HFFc6 (cell line): ENCODE measurements at regions not wholly inside any gene's neighbourhood (a gene's known extent, or its start where the extent isn't known, plus 50 kb on each side); places are given as distances from the start of the nearest gene placed in this dataset.

Source experiments
- DNase-seq: peaks from one replicate; pipeline ENCODE4 v3.0.0-alpha.2; 2018
- H3K27ac Mint-ChIP-seq: 2 replicates; pipeline ENCODE4 v1.8.0; 2020; ENCODE audit warnings: mild to moderate bottlenecking, mixed read lengths
- H3K27me3 Mint-ChIP-seq: 2 replicates; pipeline ENCODE4 v1.8.0; 2021; ENCODE audit warnings: mild to moderate bottlenecking, moderate library complexity, mixed read lengths; ENCODE audit not compliant: insufficient read depth
- H3K36me3 Mint-ChIP-seq: 2 replicates; pipeline ENCODE4 v1.8.0; 2021; ENCODE audit warnings: low read depth, mixed read lengths
- H3K4me1 Mint-ChIP-seq: 2 replicates; pipeline ENCODE4 v1.8.0; 2020; ENCODE audit warnings: low read depth, mixed read lengths
- H3K4me3 Mint-ChIP-seq: 2 replicates; pipeline ENCODE4 v1.8.0; 2020; ENCODE audit warnings: mild to moderate bottlenecking, moderate library complexity, mixed read lengths
- H3K9me3 Mint-ChIP-seq: 2 replicates; pipeline ENCODE4 v1.8.0; 2020; ENCODE audit warnings: mild to moderate bottlenecking, mixed read lengths
- TF ChIP-seq, protein P1 (sequence below): fragments of 200-600 bp; sonication (generic); IDR thresholded peaks from 2 replicates; pipeline ENCODE4 v1.5.0; 2021; ENCODE audit warnings: antibody characterized with exemption, mild to moderate bottlenecking

DNA sequence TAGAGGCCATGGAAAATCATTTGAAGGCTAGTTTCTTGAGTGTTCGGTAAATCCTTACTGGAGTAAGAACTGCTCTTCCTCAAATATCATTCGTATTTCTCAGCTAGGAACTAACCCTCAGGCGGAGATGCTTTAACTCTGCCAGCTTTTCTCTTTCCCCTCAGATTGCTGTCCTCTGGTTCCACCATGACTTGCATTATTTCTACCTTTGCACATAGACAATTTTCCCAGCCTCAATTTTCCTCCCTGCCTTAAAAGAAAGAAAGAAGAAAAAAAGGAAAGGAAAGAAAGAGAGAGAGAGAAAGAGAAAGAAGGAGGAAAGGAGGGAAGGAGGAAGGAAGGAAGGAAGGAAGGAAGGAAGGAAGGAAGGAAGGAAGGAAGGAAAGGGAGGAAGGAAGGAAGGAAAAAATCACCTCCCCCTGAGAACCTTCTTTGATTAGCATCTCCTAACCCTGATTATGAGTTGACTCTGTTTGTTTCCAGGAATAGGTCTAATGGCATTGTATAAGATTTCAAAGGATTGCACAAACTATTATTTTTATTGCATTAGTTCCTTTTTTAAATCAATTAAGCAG, 123.3 kb upstream of the FAM204A start:
- H3K4me3 Mint-ChIP-seq: no peak overlapping the region
- no peaks in the 10 kb centered on the region; the same call in 1 of the 2 replicates for H3K9me3 Mint-ChIP-seq
- H3K36me3 Mint-ChIP-seq: no peaks in the 10 kb centered on the region
- H3K4me1 Mint-ChIP-seq: peaks cover 11% of the 10 kb centered on the region; the same call in 1 of the 2 replicates
- H3K27ac Mint-ChIP-seq: no peak overlapping the region
- peaks cover 36% of the 10 kb centered on the region for H3K27me3 Mint-ChIP-seq
- no peak for DNase-seq
- TF ChIP-seq, protein P1, sequence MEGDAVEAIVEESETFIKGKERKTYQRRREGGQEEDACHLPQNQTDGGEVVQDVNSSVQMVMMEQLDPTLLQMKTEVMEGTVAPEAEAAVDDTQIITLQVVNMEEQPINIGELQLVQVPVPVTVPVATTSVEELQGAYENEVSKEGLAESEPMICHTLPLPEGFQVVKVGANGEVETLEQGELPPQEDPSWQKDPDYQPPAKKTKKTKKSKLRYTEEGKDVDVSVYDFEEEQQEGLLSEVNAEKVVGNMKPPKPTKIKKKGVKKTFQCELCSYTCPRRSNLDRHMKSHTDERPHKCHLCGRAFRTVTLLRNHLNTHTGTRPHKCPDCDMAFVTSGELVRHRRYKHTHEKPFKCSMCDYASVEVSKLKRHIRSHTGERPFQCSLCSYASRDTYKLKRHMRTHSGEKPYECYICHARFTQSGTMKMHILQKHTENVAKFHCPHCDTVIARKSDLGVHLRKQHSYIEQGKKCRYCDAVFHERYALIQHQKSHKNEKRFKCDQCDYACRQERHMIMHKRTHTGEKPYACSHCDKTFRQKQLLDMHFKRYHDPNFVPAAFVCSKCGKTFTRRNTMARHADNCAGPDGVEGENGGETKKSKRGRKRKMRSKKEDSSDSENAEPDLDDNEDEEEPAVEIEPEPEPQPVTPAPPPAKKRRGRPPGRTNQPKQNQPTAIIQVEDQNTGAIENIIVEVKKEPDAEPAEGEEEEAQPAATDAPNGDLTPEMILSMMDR: no peak

DNA sequence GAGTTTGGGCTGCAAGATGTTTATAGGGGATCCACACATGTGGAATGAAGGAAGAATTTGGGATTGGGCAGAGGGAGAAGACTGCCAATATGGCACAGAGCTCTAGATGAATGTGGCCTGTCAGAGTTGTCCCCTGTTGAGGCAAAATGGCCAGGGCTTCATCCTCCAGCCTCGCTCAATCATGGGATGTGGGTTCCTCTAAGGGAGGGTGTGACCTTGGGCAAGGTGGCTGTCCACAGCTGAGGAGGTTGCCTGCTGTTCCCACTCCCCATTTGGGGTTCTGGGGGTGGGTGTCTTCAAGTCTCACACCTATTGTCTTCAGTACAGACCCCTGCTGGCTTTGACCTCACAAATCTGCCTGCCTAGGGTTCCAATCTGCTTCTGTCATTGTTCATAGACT, 121.6 kb upstream of the FAM204A start:
- H3K4me1 Mint-ChIP-seq: peaks cover 15% of the 10 kb centered on the region
- H3K9me3 Mint-ChIP-seq: no peaks in the 10 kb centered on the region
- no peaks in the 10 kb centered on the region for H3K36me3 Mint-ChIP-seq
- H3K27ac Mint-ChIP-seq: no peak overlapping the region
- H3K27me3 Mint-ChIP-seq: peaks cover 36% of the 10 kb centered on the region
- no peak overlapping the region for H3K4me3 Mint-ChIP-seq
- TF ChIP-seq, protein P1: no peak
- DNase-seq: no peak

GRCh38 chr10:118462401-118462800, 120.3 kb upstream of the FAM204A start:
- Mint-ChIP-seq H3K27me3 (peaks cover 34% of the 10 kb centered on the region), H3K27ac (no peak overlapping the region), H3K4me1 (peaks cover 15% of the 10 kb centered on the region)

GRCh38 chr10:118459642-118460193, 117.6 kb upstream of the FAM204A start:
- TF ChIP-seq, protein P1: peak; percentile 87
- Mint-ChIP-seq H3K27ac (no peak overlapping the region), H3K27me3 (peaks cover 27% of the 10 kb centered on the region), H3K4me1 (peaks cover 15% of the 10 kb centered on the region), H3K9me3 (no peaks in the 10 kb centered on the region), H3K4me3 (peak overlapping the region; percentile 33; the same call in 1 of the 2 replicates), H3K36me3 (no peaks in the 10 kb centered on the region)
- peak; percentile 52 for DNase-seq

More at GRCh38 chr10:118462401-118462800, 120.3 kb upstream of the FAM204A start:
- TF ChIP-seq, protein P1: no peak
- Mint-ChIP-seq H3K9me3 (no peaks in the 10 kb centered on the region), H3K36me3 (no peaks in the 10 kb centered on the region), H3K4me3 (no peak overlapping the region)
- no peak for DNase-seq

GRCh38 chr10:118458957-118459641, 117.0 kb upstream of the FAM204A start:
- DNase-seq: no peak
- Mint-ChIP-seq H3K9me3 (no peaks in the 10 kb centered on the region), H3K27ac (no peak overlapping the region), H3K27me3 (peaks cover 21% of the 10 kb centered on the region), H3K4me1 (peaks cover 15% of the 10 kb centered on the region), H3K36me3 (no peaks in the 10 kb centered on the region), H3K4me3 (peak overlapping the region; percentile 33; the same call in 1 of the 2 replicates)
- TF ChIP-seq, protein P1: no peak
